NCI-H460 (cell line): ENCODE measurements at regions not wholly inside any gene's neighbourhood (a gene's known extent, or its start where the extent isn't known, plus 50 kb on each side); places are given as distances from the start of the nearest gene placed in this dataset.
"Not testable (repeated sequence)": the region's sequence is repeated elsewhere in the genome, so short reads cannot be mapped to it uniquely, and the experiment has no call there.

Experiments
- DNase-seq: peaks from one replicate; pipeline ENCODE4 v3.0.0-alpha.2; 2016; ENCODE audit warnings: low read depth; ENCODE audit errors: extremely low read depth

DNA sequence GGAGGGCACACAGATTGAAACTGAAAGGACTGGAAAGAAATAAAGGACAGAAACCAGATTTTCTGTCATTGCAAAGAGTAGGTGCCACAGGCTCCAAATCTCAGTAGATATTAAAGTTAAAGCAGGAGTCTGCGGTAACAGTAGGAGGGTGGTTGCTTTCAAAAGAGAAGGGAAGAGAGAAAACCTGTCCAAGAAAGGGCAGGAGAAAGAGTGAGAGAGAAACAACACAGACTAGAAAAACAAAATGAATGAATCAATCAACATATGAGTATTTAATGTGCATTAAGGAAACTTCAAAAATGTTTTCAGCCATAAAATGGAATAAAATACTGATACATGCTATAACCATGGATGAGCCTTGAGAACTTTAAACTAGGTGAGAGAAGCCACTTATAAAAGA, 143.1 kb upstream of the CTAGE1 start:
- DNase-seq = no peak

DNA sequence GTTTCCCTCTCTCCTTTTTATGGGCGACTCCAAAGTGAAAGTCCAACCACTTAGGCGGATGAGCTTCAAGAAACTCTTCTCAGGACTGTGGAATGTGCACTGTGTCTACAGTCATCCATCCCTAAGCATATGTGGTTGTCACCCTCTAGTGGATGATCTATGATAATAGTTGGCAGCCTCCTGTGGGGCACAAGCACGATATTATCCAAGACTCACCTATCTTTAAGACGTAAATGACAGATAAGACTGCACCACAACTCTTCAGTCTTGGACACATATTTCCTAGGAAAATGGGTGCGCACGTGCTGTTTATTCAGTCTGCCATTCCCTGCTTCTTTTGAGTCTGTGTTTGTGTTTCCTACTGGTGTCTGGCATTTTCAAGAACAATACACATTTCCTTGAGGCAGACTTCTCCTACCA, 145.5 kb upstream of the CTAGE1 start:
- peak; percentile 71 for DNase-seq

DNA sequence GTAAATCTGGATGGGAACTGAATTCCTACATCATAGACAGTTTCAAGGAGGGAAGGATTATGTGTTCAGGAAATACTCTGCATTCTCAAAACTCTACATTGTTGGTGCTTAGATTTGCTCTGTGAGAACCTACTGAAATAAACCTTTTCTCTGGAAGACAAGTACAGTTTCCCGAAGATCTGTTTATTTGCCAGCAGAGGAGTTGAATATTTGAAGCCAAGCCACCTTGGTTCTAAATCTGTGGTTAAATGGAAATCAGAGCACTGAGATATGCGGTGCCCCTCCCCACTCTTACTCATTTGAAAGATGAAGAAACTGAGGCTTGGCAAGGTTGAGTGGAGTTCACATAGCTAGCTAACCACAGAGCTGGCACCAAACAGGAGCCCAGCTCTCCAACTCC, 146.3 kb upstream of the CTAGE1 start:
- DNase-seq = no peak

DNA sequence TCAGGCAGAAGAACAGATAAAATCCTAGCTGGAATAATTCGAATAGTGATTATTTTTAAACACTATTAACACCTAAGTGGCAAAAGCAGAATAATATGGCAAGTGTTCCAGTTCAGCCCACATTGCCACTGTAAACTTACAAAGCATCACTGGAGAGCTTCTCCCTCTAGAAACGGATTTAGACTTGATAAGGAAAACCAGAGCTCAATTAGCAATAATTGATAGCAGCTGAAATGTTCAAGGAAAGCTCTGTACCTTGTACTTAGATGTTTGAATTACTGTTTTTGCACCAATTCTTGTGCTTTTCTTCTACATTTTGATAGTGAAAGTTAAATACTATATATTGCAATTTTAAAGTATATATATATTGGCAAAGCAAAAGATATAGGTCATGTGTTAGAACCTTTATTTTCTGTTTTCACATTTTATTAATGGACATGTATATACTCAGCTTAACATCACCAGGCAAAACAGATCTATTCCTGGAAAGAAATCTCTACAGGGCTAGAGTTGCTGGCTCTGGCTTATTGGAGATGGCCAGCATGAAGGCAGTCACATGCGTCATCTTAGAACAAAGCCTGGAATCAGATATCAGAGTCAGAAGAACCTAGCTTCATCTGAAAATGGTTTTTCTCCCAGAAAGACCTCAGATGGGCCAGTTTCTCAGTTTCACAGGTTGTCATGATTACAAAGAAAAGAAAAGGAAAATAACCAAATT, 149.1 kb upstream of the CTAGE1 start:
- no peak for DNase-seq

DNA sequence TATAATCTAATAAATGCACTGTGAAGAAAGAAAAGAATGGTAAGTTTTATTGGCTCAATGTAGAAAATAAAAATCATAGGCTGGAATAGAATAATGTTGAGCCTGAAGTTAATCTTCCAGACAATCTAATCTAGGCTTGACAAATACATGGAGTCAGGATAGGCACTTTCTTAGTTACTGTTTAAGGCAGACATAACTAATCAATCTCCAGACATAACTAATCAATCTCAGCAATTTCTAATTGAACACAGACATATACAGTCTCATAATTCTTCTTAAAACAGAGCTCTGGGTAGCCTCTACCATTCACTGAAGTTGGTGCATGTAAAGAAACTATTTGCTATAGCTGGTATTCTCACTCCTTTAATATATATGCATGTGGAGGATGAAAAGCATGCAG, 150.1 kb upstream of the CTAGE1 start:
- DNase-seq = no peak

DNA sequence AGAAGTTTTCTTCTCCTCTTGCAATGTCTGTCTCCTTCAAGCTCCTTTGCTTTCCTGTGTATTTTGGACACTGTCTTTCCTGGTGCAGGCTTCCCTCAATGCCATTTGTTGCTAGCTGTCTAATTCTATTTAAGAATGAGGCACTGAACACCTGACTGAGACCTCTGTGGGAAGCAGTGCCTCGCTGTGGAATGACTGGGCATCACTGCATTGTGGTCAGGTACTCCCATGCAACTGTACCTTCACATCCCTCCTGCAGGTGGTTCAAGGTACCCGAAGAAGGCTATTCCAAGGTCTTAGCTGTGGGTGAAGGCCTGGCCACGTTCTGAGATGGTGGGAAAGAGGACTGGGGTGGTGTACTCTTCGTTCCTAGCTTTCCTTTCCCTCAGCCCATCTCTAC, 152.8 kb upstream of the CTAGE1 start:
- DNase-seq = no peak

DNA sequence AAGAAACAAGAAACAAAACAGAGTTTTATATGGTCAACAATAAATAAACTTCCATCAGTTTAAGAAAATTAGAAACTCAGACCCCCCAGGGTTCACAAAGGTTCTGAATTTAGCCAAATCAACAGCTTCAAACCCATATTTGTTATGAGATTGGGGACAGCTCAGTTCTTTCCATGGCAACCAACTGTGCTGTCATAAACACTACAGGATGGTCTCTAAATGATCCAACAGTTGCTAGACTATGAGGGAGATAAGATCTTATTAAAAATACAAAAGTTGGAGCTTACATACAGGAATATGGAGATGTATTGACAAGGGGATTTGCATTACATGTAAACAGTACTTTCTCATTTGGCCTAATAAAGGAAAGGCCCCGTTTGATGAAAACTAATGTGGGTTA, 154.6 kb upstream of the CTAGE1 start:
- DNase-seq = no peak

DNA sequence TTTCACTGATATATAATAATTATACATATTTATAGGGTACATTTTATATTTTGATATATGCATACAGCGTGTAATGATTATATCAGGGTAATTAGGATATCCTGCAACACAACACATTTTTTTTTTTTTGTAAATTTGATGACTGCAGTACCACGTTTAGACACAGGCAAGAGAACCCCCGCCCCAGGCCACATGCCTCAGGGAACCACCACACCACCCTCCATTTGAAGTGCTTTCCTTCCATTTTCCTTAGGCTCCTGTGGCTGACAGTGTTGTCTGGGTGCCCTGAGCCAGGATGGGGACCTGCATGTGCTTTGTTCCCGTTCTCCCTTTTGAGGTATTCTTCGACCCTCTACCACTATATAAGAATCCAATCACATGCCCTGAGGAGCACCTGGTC, 161.6 kb upstream of the CTAGE1 start:
- no peak for DNase-seq

DNA sequence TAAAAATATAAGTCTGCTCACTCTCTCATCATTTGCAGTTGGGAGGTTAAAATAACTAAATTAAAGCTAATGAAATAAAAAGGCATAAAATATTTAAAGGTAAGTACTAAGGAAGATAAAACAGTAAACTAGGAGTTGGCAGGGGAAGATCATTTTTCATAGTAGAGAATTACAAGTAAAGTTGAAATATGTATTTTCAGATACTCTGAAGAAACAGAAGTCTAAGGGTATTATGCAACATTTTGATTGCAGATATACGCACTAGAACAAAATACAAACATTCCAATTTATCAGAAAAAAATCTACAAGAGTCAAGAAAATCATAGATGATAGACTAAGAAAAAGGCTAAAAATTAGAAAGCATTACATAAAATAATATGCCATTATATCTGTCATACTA, 167.6 kb upstream of the CTAGE1 start:
- no peak for DNase-seq

DNA sequence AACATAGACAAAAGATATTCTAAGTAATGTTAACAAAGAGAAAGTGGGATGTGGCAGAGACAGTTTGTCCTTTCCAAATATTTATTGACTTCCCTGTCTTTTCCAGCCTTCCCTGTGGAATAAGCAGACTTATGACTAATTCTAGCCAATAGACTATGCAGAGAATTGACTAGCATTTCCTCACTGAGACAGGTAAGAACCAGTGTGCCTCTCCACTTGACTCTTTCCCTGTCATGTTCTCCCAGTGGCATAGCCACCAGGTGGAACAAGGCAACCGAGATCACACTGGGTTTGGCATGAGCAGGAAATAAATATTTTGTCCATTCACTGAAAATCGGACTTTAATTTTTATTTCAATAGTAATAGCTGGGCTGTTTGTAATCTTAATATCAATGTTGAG, 168.1 kb upstream of the CTAGE1 start:
- DNase-seq = no peak

DNA sequence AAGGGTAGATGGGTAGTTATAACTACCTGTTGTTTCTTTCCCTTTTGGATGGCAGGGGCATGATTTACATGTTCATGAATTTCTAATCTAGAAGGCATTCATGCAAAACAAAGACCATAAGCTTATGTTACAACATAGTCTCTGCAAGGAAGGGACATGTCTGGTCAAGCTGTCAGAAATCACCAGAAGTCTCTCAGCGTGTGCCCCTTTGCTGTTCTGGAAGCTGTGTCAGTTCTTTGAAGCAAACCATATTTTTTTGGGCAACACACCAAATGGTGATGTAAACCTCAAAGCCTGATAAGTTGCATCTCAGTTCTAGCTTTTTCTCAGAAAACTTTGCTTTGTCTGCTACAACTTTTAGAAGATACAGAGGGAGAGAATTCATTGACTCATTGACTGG, 173.5 kb upstream of the CTAGE1 start:
- no peak for DNase-seq

DNA sequence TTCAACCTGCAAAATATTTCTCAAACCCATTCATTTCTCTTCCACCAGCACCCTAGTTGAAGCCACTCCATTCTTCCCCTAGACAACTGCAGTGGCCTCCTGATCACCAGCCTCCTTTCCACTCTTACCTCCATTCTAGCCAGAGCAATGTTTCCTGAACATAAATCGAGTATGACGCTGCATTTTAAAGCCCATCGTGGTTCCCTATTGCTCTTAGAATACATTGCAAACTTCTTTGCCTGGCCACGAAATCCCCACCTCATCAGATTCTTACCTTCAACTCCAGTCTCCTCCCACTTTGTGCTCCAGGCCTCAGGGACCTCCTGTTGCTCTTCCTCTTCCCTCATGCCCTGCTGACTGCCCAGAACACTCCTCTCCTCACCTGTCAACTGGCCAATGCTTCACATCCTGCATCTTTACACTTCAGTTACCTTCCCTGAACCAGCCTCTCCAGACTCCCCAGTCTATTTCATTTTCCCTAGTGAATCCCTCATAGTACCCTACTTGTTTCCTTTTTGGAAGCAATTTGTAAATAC, 176.5 kb upstream of the CTAGE1 start:
- DNase-seq = no peak

DNA sequence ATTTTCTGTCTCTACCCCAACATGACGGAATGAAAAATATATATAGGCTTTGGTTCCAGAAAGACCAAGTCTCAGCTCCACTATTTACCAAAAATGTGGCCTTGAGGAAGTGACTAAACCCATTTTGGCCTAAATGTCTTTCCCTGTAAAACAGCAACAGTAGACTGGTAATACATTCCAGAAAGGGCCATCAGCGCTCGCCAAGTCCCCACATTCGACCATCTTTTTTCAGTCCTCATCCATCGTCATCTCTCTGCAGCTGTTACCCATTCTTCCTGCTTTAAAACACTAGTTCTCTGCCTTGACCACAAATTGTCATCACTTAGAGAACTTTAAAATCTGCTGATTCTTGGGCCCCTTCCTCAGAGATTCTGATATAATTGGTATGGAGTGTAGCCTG, 183.8 kb upstream of the CTAGE1 start:
- no peak for DNase-seq

DNA sequence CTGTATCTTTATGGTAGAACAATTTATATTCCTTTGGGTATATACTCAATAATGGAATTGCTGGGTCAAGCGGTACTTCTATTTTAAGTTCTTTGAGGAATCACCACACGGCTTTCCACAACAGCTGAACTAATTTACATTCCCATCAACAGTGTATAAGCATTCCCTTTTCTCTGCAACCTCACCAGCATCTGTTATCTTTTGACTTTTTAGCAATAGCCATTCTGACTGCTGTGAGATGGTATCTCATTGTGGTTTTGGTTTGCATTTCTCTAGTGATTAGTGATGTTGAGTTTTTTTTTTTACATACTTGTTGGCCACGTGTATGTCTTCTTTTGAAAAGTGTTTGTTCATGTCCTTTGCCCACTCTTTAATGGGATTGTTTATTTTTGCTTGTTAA, 184.7 kb upstream of the CTAGE1 start:
- not testable (repeated sequence) for DNase-seq

DNA sequence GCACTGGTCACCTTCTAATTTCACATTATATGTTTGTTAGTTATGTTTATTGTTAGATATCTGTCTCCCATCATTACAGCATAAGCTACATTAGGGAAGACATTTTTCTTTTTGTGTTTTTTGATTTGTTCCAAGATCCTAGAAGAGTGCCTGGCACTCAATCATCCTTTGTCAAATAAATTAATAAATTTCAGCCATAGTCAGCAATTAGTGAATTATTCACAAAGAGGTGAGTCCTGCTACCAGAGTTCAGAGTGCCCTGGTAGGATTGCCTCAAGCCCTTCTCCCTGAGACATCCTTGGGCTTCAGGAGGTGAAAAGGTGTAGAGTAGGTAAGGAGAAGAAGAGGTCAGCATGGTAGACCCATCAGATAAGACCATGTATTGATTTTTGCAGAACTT, 186.2 kb upstream of the CTAGE1 start:
- DNase-seq = no peak

DNA sequence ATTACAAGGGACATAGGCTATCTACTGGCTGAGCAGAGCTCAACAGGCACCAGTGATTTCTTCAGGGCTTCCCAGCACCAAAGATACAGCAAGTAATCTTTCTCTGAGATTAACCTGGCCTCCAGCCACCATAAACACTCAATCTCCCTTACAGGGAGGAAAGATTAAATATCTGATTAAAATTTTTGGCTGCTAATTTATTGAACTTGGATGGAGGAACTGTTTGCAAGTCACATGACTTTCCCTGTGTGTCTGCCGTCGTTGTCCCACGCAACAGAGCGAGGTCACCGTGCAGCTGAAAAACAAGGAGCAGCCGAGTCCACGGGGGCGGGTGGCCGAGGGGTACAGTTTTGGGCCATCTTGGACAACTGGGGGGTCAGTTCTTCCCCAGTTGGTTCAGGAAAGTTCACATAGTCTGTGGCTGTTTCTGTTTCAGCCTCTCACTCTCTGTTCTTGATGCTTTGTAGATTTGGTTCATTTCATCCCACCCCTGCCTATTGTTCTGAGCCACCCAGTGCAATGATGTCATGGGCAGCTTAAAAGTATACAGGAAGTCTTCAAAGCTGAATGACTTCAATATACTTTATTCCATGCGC, 186.8 kb upstream of the CTAGE1 start:
- DNase-seq = no peak

DNA sequence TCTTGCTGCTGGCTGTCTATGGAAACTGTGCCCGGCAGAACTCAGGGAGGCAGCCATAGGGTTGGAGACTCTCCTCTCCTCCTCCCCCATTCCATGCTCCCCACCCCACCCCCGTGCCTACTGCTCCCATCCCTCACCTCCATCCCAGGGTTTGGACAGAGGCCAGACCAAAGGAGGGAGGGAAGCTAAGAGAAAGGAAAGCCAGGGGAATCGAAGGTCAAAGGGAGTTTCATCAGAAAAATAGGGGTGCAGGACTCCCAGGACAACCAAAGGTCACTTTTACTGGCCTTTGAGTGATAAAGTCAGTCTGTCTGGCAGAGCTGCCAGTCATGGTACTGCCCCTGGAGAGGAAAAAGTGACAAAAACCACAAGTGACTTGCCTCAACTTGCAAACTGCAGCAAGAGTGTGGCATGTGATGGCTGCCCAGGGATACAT, 187.3 kb upstream of the CTAGE1 start:
- no peak for DNase-seq

DNA sequence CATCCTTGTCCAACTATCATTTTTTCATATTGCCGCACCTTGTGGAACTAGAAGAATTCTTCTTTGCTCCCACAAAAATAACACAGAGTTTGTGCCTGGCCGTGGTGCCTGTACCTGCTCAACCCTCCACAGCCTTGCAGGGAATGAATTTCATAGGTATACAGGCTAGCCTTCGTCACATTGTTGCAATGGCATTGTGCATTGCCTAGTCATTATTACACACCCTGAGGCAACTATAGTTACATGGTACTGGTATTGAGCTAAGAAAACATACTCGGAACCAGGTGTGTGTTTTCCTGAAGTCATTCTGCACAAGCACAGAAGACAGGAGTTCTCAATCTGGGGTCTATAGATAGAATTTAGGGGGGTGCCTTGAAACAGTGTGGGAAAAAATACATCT, 188.0 kb upstream of the CTAGE1 start:
- no peak for DNase-seq

DNA sequence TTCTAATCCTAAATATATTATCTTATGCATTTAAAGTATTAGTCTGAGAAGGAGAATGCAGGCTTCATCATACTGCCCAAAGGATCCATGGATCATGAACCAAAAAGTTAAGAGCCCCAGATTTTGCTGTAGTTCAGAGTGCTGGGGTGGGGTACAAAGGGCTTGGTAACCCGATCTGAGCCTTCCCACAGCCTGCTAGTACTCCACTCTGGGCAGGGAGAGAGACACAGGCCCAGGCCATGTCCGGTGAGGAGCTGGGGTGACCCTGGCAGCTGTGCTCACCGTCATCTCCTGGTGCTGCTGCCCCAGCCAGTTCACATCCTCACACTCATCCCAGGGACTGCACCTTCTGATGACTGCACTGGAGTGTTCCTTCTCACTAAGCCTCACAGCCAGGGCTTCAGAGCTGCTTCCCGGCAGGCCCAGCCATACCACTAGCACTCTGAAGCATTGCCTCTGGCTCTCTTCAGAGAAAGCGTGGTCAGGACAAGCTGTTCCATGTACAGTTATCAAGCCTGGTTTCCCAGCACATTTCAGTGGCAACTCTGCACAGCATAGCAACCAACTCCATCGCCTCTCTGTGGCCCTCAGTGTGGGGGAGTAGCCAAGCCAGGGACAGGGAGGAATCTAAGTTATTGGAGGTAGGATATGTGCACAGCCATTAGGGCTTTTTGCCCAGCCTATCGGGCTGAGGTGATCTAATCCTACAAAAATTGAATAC, 189.0 kb upstream of the CTAGE1 start:
- no peak for DNase-seq

DNA sequence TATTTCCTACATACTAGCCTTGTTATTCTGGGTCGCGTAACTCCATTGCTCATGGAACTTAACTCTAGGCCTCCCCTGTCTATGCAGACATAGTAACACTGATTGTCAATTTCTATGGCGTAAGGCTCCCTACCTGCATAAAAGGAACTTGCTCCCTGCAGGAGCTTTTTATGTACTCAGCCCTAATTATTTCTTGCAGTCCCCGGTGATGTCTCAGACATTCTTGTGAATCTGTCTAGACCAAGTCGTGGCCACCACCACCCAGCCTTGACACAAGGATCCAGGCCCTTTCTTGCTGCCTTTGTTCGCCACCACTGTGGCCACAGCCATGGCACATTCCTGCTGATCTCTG, 189.5 kb upstream of the CTAGE1 start:
- DNase-seq = no peak

DNA sequence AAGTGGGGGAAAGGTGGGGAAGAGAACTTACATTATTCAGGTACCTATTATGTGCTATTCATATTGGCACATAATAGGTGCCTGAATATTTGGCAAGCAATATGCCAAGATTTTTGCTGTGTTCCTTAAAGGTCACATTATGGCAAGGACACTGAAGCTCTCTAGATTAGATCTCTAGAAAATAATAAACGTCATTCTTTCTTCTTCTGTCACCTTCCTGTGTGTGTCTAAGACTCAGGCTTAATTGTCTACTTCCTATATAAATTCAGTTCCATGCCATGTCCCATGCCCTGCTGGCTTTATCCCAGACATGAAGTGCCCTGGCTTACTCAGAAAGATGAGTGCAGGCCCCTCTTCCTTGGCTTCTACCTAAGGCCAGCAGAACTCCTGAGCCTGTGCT, 191.1 kb upstream of the CTAGE1 start:
- no peak for DNase-seq

DNA sequence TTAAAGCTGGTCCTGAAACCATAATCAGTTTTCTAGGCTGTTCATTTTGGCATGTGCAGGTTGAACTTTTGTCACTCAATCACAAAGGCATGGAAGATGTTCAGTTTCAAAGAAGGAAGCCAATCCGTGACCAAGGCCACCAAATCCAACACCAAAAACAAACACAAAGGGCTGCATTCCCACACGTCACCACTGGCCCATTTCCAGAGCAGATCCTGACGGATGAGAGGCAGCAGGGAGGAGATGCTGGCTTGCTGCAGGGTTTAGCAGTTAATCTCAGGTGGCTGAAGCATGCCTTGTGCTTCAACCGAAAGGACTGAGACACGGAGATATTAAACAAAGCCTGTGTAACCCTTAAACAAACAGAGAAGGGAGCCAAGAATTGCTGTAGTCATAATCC, 191.9 kb upstream of the CTAGE1 start:
- DNase-seq = no peak
